Panc1 (cell line): ENCODE measurements at regions not wholly inside any gene's neighbourhood (a gene's known extent, or its start where the extent isn't known, plus 50 kb on each side); places are given as distances from the start of the nearest gene placed in this dataset.
"Not testable (repeated sequence)": the region's sequence is repeated elsewhere in the genome, so short reads cannot be mapped to it uniquely, and the experiment has no call there.

ENCODE experiments used
- CTCF ChIP-seq: fragments of 450-650 bp; IDR thresholded peaks from 2 replicates; pipeline ENCODE4 v1.5.1; 2017; ENCODE audit warnings: mild to moderate bottlenecking
- POLR2AphosphoS5 ChIP-seq: IDR thresholded peaks from 2 replicates; pipeline ENCODE4 v1.6.1; 2012; ENCODE audit warnings: mild to moderate bottlenecking, low read depth, low read length, moderate library complexity
- REST ChIP-seq, 2 experiments: IDR thresholded peaks; 2 replicates each; pipeline ENCODE4 v1.6.1; 2011 to 2012; ENCODE audit warnings: low read depth in 2 of 2, control low read depth in 1 of 2, low read length in 1 of 2, mild to moderate bottlenecking in 1 of 2, moderate library complexity in 1 of 2; ENCODE audit not compliant: insufficient read depth in 1 of 2

- not testable (repeated sequence) for TF ChIP-seq REST (IDR thresholded peaks at IDR 0.05; ENCODE audit: insufficient read depth in 1 of 2, low read depth in 2 of 2, low read length in 1 of 2); POLR2AphosphoS5; CTCF
Measured at GRCh38 chr20:30956649-30957048, 300.8 kb upstream of the DEFB115 start.
